Right lobe of liver (tissue), 6 donors: ENCODE measurements at regions not wholly inside any gene's neighbourhood (a gene's known extent, or its start where the extent isn't known, plus 50 kb on each side); places are given as distances from the start of the nearest gene placed in this dataset.

Source experiments
- ATAC-seq, 4 donors: fragments of 200-7000 bp; cut with Tn5 transposase; one replicate each; pipeline ENCODE4 v1.9.1; 2020; ENCODE audit warnings: mild to moderate bottlenecking in 4 of 4, moderate library complexity in 4 of 4
- DNase-seq, 3 donors: peaks; one replicate each; pipeline ENCODE4 v3.0.0-alpha.2; 2020
- H3K27ac ChIP-seq, 3 donors: fragments of 200-600 bp; one replicate each; pipeline ENCODE4 v1.8.0; 2022
- H3K27me3 ChIP-seq, 2 donors: fragments of 200-600 bp; one replicate each; pipeline ENCODE4 v1.8.0; 2022
- H3K36me3 ChIP-seq, 4 donors: fragments of 200-600 bp; sonication (generic) in 1 of 4; one replicate each; pipeline versions ENCODE4 v1.5.1 to v1.8.0; 2017 to 2022; ENCODE audit warnings: control low read depth in 1 of 4
- H3K4me1 ChIP-seq, 4 donors: fragments of 200-600 bp; sonication (generic) in 1 of 4; one replicate each; pipeline versions ENCODE4 v1.5.1 to v1.8.0; 2017 to 2022; ENCODE audit warnings: control low read depth in 1 of 4
- H3K4me3 ChIP-seq, 3 donors: fragments of 200-600 bp; one replicate each; pipeline ENCODE4 v1.8.0; 2022
- H3K9me3 ChIP-seq, 4 donors: fragments of 200-600 bp; sonication (generic) in 1 of 4; one replicate each; pipeline versions ENCODE4 v1.5.1 to v1.8.0; 2017 to 2022; ENCODE audit warnings: control low read depth in 1 of 4
- POLR2A ChIP-seq: fragments of 450-650 bp; IDR thresholded peaks from one replicate; pipeline ENCODE4 v1.6.1; 2017; ENCODE audit warnings: antibody characterized with exemption, mild to moderate bottlenecking
- WGBS: methylation state at CpG from one replicate; pipeline ENCODE4 v1.1.6; 2018; ENCODE audit warnings: low coverage, low lambda C conversion rate; ENCODE audit not compliant: insufficient coverage; ENCODE audit errors: missing lambda C conversion rate; 5-methylcytosine and 5-hydroxymethylcytosine counted together
- intact Hi-C, 2 donors: fragments of 100-400 bp; cut with DNase I; formaldehyde crosslinking; loops; one replicate each; pipeline versions ENCODE4 v1.11.2 to v1.14.1; 2022
- TF ChIP-seq, protein P1 (sequence below), 4 donors: fragments of 200-600 bp in 3 of 4; fragments of 450-650 bp in 1 of 4; IDR thresholded peaks; one replicate each; pipeline versions ENCODE4 v1.5.1 to v1.8.0; 2016 to 2022; ENCODE audit warnings: antibody characterized with exemption in 4 of 4, mild to moderate bottlenecking in 2 of 4
- donor health status: DM: no; HTN: yes; CAD: no.
- donor health status: DM: no; HTN: no; CAD: no.
- donor health status: DM: no; HTN: no; CAD: no.
- donor health status: DM: no; HTN: yes; CAD: no.
- donor health status: DM: no; HTN: yes; CAD: no.

DNA sequence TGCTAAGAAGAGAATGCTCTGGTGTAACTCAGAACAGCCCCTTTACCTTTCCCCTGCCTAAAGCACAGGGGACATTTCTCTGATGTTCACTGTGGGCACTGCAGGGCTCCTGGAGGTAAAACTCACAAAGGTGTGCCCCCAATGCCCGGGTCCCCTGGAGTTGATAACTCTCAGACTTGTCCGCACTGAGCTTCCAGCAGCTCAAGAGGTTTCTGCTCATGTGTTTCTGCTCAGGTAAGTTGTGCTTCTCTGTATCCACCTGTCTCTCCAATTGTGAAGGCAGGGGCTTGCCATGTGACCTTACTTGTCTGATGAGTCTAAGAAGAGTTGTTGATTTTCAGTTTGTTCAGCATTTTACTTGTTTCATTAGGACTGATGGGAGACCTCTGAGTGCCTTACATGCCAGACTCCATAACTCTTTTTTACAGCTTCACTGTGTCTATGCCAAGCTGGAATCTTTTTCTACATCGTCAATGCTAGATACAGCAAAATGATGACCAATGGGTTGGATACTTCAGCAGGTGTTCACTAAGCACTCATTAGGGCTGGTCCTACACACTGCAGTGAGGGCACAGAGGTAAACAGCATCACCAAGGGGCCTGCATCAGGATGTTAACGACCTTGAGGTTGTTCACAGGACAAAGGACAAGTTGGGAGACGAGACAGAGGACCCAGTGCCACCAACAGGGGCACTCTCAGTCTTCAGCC is 56.4 kb downstream of the MRPL36 start:
- Histone ChIP-seq H3K4me1 (no peaks in the 10 kb centered on the region), H3K9me3 (no peaks in the 10 kb centered on the region), H3K27ac (no peak overlapping the region), H3K4me3 (no peak overlapping the region), H3K27me3 (no peaks in the 10 kb centered on the region), H3K36me3 (no peaks in the 10 kb centered on the region)
- intact Hi-C loops, result no loop called here
- peak in 1 of 3 donors; percentile 10 for DNase-seq
- ATAC-seq, result no peak
- TF ChIP-seq POLR2A, result no peak
- TF ChIP-seq, protein P1, sequence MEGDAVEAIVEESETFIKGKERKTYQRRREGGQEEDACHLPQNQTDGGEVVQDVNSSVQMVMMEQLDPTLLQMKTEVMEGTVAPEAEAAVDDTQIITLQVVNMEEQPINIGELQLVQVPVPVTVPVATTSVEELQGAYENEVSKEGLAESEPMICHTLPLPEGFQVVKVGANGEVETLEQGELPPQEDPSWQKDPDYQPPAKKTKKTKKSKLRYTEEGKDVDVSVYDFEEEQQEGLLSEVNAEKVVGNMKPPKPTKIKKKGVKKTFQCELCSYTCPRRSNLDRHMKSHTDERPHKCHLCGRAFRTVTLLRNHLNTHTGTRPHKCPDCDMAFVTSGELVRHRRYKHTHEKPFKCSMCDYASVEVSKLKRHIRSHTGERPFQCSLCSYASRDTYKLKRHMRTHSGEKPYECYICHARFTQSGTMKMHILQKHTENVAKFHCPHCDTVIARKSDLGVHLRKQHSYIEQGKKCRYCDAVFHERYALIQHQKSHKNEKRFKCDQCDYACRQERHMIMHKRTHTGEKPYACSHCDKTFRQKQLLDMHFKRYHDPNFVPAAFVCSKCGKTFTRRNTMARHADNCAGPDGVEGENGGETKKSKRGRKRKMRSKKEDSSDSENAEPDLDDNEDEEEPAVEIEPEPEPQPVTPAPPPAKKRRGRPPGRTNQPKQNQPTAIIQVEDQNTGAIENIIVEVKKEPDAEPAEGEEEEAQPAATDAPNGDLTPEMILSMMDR (IDR thresholded peaks at IDR 0.05), result no peak
- WGBS, result 36% methylated on average over 3 of the region's 5 CpGs

DNA sequence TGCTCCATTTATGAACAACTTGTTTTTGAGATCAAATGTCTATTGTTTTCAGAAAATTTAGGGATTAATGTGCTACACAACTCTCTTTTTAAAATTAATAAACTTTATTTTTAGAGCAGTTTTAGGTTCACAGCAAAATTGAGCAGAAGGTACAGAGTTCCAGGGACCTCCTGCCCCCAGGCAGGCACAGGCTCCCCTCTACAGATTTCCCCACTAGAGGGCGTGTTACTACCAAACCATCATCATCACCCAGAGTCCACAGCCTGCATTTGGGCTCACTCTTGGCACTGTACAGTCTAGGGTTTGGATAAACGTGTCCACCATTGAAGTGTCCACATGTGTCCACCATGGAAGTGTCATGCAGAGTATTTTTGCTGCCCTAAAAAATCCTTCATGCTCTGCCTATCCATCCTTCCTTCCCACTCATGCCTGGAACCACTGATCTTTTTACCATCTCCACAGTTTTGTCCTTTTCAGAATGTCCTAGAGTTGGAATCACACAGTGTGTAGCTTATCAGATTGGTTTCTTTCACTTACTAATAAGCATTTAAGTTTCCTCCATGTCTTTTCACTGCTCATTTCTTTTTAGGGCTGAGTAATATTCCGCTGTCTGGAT is 61.7 kb downstream of the MRPL36 start:
- H3K36me3 ChIP-seq, result no peaks in the 10 kb centered on the region
- no peaks in the 10 kb centered on the region for H3K4me1 ChIP-seq
- WGBS, result 31% methylated on average over 3 of the region's 3 CpGs
- DNase-seq (peak in 1 of 3 donors; percentile 33), ATAC-seq (peak; percentile 41 to 59 (median 55))
- H3K27me3 ChIP-seq, result no peaks in the 10 kb centered on the region
- H3K9me3 ChIP-seq, result no peaks in the 10 kb centered on the region
- intact Hi-C loops, result no loop called here
- no peak overlapping the region for H3K27ac ChIP-seq
- H3K4me3 ChIP-seq, result no peak overlapping the region
- TF ChIP-seq, protein P1 (IDR thresholded peaks at IDR 0.05), result peak; percentile 21 to 51 (median 44)
- no peak for TF ChIP-seq POLR2A

DNA sequence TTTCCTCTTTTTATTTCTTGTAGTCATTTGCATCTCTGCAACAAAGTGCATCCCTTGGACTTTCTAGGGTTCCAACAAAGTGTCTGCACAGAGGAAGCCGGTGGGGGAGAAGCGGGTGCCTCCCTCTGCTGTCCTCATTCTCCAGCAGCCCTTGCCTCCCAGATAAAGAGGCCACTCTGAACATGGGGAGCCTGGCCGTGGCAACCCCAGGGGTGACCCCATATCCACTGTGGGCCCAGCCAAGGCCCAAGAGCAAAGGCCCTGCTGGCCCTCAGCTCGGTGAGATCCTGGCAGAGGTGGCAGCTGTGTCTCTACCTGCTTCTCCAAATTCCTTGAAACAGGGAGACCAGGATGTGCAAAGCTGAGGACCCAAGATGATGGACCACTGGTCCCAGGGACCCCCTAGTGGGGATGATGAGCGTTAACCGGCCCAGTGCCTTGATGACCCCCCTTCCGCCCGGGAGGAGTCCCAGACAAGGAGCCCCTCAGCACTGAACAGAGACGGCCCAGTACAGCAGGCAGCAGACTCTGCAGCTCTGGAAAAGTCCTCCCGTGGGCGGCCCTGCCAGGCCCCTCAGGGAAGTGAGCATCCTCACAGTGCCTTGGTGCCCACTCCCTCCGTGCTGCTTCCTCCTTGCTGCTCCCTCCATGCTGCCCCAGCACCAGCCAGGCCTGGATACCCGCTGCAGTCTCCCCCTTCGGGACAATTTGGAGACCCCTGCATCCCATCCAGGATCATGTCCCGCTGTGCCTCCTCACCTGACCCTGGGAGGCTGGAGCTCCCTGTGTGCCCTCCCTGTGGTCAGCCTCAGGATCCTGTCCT is 62.5 kb downstream of the MRPL36 start:
- H3K9me3 ChIP-seq, result no peaks in the 10 kb centered on the region
- ATAC-seq (no peak), DNase-seq (peak in 2 of 3 donors; percentile 37 to 41)
- TF ChIP-seq, protein P1 (IDR thresholded peaks at IDR 0.05), result no peak
- no peak for TF ChIP-seq POLR2A
- intact Hi-C loops, result no loop called here
- no peaks in the 10 kb centered on the region for H3K4me1 ChIP-seq
- no peaks in the 10 kb centered on the region for H3K36me3 ChIP-seq
- no peaks in the 10 kb centered on the region for H3K27me3 ChIP-seq
- WGBS, result 57% methylated on average over 10 of the region's 15 CpGs
- H3K4me3 ChIP-seq, result no peak overlapping the region
- H3K27ac ChIP-seq, result no peak overlapping the region

DNA sequence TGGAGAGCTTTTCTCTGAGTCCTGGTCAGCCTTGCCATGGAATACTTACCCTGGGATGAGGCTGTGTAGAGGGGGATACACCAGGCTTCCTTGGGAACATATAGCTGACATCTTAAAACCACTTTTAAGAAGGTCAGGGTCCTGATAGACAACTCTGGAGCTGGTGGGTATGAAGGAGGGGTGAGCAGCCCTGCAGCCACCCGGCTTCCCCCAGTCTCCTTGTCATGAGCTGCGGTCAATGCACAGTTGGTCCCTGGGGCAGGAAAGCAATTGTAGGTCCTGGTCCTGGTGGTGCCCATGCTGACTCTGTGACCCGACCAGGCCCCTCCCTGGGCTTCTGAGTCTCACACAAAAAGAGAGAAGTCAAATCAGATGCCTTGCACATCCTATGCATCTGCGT is 63.6 kb downstream of the MRPL36 start:
- no peaks in the 10 kb centered on the region for H3K27me3 ChIP-seq
- H3K9me3 ChIP-seq, result no peaks in the 10 kb centered on the region
- H3K27ac ChIP-seq, result no peak overlapping the region
- no peaks in the 10 kb centered on the region for H3K36me3 ChIP-seq
- TF ChIP-seq, protein P1 (IDR thresholded peaks at IDR 0.05), result no peak
- no peak for TF ChIP-seq POLR2A
- DNase-seq (peak in 1 of 3 donors; percentile 34), ATAC-seq (no peak)
- H3K4me1 ChIP-seq, result no peaks in the 10 kb centered on the region
- WGBS, result no CpG with 5 or more reads among the region's 4 CpGs
- H3K4me3 ChIP-seq, result no peak overlapping the region
- intact Hi-C loops, result no loop called here
